Heart right ventricle (tissue), 16 donors: ENCODE measurements at regions not wholly inside any gene's neighbourhood (a gene's known extent, or its start where the extent isn't known, plus 50 kb on each side); places are given as distances from the start of the nearest gene placed in this dataset.

Source experiments
- ATAC-seq, 8 donors: fragments of 200-7000 bp; cut with Tn5 transposase; one replicate each; pipeline ENCODE4 v1.9.1; 2020; ENCODE audit warnings: mild to moderate bottlenecking in 8 of 8, moderate library complexity in 8 of 8, moderate number of reproducible peaks in 1 of 8
- DNase-seq, 2 donors: peaks; one replicate each; pipeline ENCODE4 v3.0.0-alpha.2; 2020
- H3K27ac ChIP-seq, 10 donors: fragments of 200-600 bp; sonication (generic) in 2 of 10; one replicate each; pipeline versions ENCODE4 v1.5.0 to v1.8.0; 2020 to 2022; ENCODE audit warnings: mild to moderate bottlenecking in 3 of 10
- H3K27me3 ChIP-seq, 7 donors: fragments of 200-600 bp; one replicate each; pipeline ENCODE4 v1.8.0; 2021 to 2022; ENCODE audit warnings: mild to moderate bottlenecking in 2 of 7
- H3K36me3 ChIP-seq, 9 donors: fragments of 200-600 bp; sonication (generic) in 1 of 9; one replicate each; pipeline versions ENCODE4 v1.5.0 to v1.8.0; 2020 to 2022; ENCODE audit warnings: mild to moderate bottlenecking in 2 of 9
- H3K4me1 ChIP-seq, 9 donors: fragments of 200-600 bp; sonication (generic) in 1 of 9; one replicate each; pipeline versions ENCODE4 v1.5.0 to v1.8.0; 2020 to 2022; ENCODE audit warnings: mild to moderate bottlenecking in 4 of 9
- H3K4me3 ChIP-seq, 10 donors: fragments of 200-600 bp; sonication (generic) in 2 of 10; one replicate each; pipeline versions ENCODE4 v1.5.0 to v1.8.0; 2020 to 2022; ENCODE audit warnings: mild to moderate bottlenecking in 7 of 10, moderate library complexity in 2 of 10
- H3K9me3 ChIP-seq, 11 donors: fragments of 200-600 bp in 10 of 11; sonication (generic) in 2 of 11; one replicate each; pipeline versions ENCODE4 v1.5.0 to v1.8.0; 2013 to 2022; ENCODE audit warnings: mild to moderate bottlenecking in 2 of 11, control low read depth in 1 of 11, moderate library complexity in 1 of 11
- CTCF ChIP-seq, 9 donors: fragments of 200-600 bp; sonication (generic) in 2 of 9; IDR thresholded peaks; one replicate each; pipeline versions ENCODE4 v1.5.0 to v1.8.0; 2021 to 2022; ENCODE audit warnings: antibody characterized with exemption in 9 of 9, mild to moderate bottlenecking in 5 of 9, moderate library complexity in 1 of 9
- WGBS, 2 donors: extraction: QIAGEN DNeasy Blood & Tissue Kit; methylation state at CpG; one replicate each; pipeline ENCODE4 v1.1.7; 2013; ENCODE audit warnings: inconsistent platforms in 1 of 2; 5-methylcytosine and 5-hydroxymethylcytosine counted together
- intact Hi-C, 10 donors: fragments of 100-400 bp; cut with DNase I; formaldehyde crosslinking; loops; one replicate each; pipeline versions ENCODE4 v1.11.1 to v1.14.2; 2022
- donor health status: Arrhythmogenic right ventricular cardiomyopathy.
- donor health status: ischemic (EF 13 %, LVEDD 7.1; RV severe dilation, severe dysfunction).
- donor health status: healthy with polysubstance abuse.
- donor health status: DM: no; HTN: yes; CAD: no.
- donor health status: DM: no; HTN: no; CAD: no.
- donor health status: ischemic (EF 25% LVEDD 6.9; RV normal size, moderate dysfunction).
- donor health status: ischemic (EF 25% LVEDD 5.7; RV mildly dilated, moderate dysfunction).
- donor health status: healthy.
- donor health status: DM: yes; HTN: yes; CAD: no.
- donor health status: Ischemic cardiomyopathy.
- donor health status: ischemic (EF 35%, LVEDD 5.7; RV mildly dilated, moderate dysfunction).
- donor health status: nonischemic (EF 11% LVEDD 7.7; RV severe dilation, severe dysfunction).
- donor health status: DM: yes; HTN: yes; CAD: no.
- donor health status: PGD.
- donor health status: ischemic (EF 29% LVEDD 5.4; RV normal size, mild dysfunction).
- donor health status: nonischemic (EF 23%, LVEDD 6.1; RV moderate dilation, normal function).

GRCh38 chr15:62456011-62456920, 291.2 kb upstream of the C2CD4B start:
- intact Hi-C loops: loop anchor here in 4 of 10 donors (5.0 to 10.0 kb wide), 5 partner anchors 46 to 191 kb away; partner anchors contain the start of gene TLN2 (in 1 of the 4)
- 45 to 61% methylated on average over 11 of the region's 11 CpGs for WGBS, 2 donors

GRCh38 chr15:62457100-62457499, 292.0 kb upstream of the C2CD4B start:
- no peaks in the 10 kb centered on the region for H3K9me3 ChIP-seq
- H3K27me3 ChIP-seq: no peaks in the 10 kb centered on the region
- intact Hi-C loops: loop anchor here in 4 of 10 donors (5.0 to 10.0 kb wide), 5 partner anchors 45 to 190 kb away; partner anchors contain the start of gene TLN2 (in 1 of the 4)
- WGBS, 2 donors: 65 to 67% methylated on average over 6 of the region's 6 CpGs
- peak overlapping the region in 9 of 10 donors; percentile 53 to 86 (median 76) for H3K27ac ChIP-seq
- no peaks in the 10 kb centered on the region for H3K36me3 ChIP-seq
- no peak overlapping the region for H3K4me3 ChIP-seq
- DNase-seq (no peak), ATAC-seq (peak in 2 of 8 donors; percentile 35 to 48)
- peaks cover 6 to 63% (median 50%) of the 10 kb centered on the region in 9 donors for H3K4me1 ChIP-seq
- TF ChIP-seq CTCF (IDR thresholded peaks at IDR 0.05): no peak

More at GRCh38 chr15:62456011-62456920, 291.2 kb upstream of the C2CD4B start:
- peak overlapping the region in 9 of 10 donors; percentile 53 to 86 (median 76) for H3K27ac ChIP-seq
- H3K4me1 ChIP-seq: peaks cover 6 to 62% (median 49%) of the 10 kb centered on the region in 9 donors
- no peaks in the 10 kb centered on the region for H3K36me3 ChIP-seq
- no peaks in the 10 kb centered on the region for H3K27me3 ChIP-seq
- DNase-seq: no peak
- no peaks in the 10 kb centered on the region for H3K9me3 ChIP-seq
- peak overlapping the region in 2 of 10 donors; percentile 1 to 6 for H3K4me3 ChIP-seq
- ATAC-seq: peak; percentile 26 to 80 (median 68)
- TF ChIP-seq CTCF (IDR thresholded peaks at IDR 0.05): no peak

GRCh38 chr15:62459875-62460274, 294.8 kb upstream of the C2CD4B start:
- Histone ChIP-seq H3K36me3 (no peaks in the 10 kb centered on the region), H3K4me1 (peaks cover 6 to 57% (median 42%) of the 10 kb centered on the region in 9 donors), H3K27ac (no peak overlapping the region), H3K27me3 (no peaks in the 10 kb centered on the region), H3K9me3 (no peaks in the 10 kb centered on the region), H3K4me3 (no peak overlapping the region)
- no peak for TF ChIP-seq CTCF (IDR thresholded peaks at IDR 0.05)
- intact Hi-C loops: loop anchor here in 5 of 10 donors (5.0 to 10.0 kb wide), 6 partner anchors 42 to 187 kb away; partner anchors contain the start of gene TLN2 (in 1 of the 5)
- 89 to 92% methylated on average over 6 of the region's 6 CpGs for WGBS, 2 donors
- no peak for ATAC-seq
- DNase-seq: no peak

- Histone ChIP-seq H3K4me3 (no peak overlapping the region), H3K36me3 (no peaks in the 10 kb centered on the region), H3K9me3 (no peaks in the 10 kb centered on the region), H3K27ac (peak overlapping the region in 6 of 10 donors; percentile 34 to 59 (median 52)), H3K27me3 (no peaks in the 10 kb centered on the region), H3K4me1 (peaks cover 0 to 56% (median 36%) of the 10 kb centered on the region in 9 donors)
- TF ChIP-seq CTCF (IDR thresholded peaks at IDR 0.05): no peak
- intact Hi-C loops: loop anchor here in 1 of 10 donors (10.0 kb wide), 1 partner anchor 183 kb away; no protein-coding TSS in a partner anchor
- DNase-seq (peak in 1 of 2 donors; percentile 33), ATAC-seq (peak in 5 of 8 donors; percentile 23 to 61 (median 43))
- WGBS, 2 donors: 9 to 12% methylated on average over 1 of the region's 1 CpG
Observed at GRCh38 chr15:62462268-62462667, 297.2 kb upstream of the C2CD4B start.
